NCI-H146 treated with DMSO at 0.1 percent for 48 hours (cell line): ENCODE measurements at regions not wholly inside any gene's neighbourhood (a gene's known extent, or its start where the extent isn't known, plus 50 kb on each side); places are given as distances from the start of the nearest gene placed in this dataset.
"Not testable (repeated sequence)": the region's sequence is repeated elsewhere in the genome, so short reads cannot be mapped to it uniquely, and the experiment has no call there.

Source experiments
- DNase-seq: peaks from one replicate; lab custom pipeline; 2025; ENCODE audit not compliant: unreplicated experiment; lab: John Stamatoyannopoulos, UW

DNA sequence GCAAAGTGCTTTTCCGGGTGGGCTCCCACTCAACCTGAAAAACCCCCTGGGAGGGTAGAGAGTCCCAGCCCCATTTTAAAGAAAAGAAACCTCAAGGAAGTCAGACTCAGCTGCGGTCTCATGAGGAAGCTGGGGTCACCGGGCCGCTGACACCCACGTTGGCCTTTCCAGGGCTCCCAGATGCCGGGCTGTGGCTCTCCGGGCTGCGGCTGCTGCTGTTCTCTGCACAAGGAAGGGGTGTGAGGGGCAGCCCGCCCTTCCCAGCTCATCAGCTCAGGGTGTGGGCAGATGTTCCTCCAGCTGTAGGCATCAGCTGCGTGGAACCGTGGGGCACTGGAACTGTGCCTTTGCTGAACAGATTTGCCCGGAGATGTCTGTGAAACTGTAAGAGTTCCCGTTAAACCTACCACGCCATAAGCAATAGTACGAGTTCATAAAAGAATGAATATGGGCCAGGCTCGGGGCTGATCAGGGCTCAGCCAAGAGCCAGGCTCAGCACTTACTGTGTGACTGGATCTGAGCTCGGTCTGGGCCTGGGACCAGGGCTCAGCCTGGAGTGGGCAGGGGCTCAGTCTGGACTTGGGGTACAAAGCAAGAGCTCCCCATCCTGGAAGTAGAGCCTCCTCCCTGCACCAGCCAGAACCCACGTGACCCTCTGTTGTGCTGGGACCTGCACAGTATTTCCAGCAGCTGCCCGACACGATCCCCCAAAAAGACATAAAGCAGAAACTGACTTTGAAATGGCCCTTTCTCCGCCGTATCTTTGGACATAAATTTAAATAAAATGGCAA, 130.2 kb upstream of the PPP1R26 start:
- DNase-seq, result no peak

DNA sequence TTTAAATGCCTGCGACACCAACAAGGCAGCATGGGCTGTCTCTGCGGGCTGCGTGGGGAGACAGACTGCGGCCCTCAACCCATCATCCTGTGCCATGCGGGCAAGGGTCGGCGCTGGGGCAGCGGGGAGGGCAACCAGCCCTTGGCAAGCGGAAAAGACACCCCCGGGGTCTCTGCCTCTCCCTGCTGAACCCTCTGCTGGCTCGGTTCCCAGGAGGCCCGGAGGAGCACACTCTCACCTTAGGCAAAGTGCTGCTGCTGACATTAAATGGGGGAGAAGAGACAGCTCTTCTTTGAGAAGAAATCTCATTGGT, 129.6 kb upstream of the PPP1R26 start:
- DNase-seq, result no peak

DNA sequence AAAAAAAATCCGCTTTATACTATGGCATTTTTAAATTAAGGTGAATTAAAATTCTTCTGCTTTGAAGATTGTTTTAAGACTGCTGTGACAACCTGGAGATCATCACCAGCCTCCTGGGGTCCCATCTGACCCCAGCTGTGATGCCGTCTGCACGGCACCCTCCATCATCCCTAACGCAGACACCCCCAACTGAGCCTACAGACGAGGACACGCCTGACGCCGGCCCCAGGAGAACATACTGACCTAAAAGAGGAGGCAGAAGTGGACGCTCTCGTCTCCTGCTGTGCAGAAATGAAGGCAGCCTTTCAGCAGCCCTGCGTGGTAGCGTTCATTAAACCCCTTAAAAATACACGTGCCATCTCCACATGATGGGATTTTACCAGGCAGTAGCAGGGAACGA, 125.6 kb upstream of the PPP1R26 start:
- no peak for DNase-seq

DNA sequence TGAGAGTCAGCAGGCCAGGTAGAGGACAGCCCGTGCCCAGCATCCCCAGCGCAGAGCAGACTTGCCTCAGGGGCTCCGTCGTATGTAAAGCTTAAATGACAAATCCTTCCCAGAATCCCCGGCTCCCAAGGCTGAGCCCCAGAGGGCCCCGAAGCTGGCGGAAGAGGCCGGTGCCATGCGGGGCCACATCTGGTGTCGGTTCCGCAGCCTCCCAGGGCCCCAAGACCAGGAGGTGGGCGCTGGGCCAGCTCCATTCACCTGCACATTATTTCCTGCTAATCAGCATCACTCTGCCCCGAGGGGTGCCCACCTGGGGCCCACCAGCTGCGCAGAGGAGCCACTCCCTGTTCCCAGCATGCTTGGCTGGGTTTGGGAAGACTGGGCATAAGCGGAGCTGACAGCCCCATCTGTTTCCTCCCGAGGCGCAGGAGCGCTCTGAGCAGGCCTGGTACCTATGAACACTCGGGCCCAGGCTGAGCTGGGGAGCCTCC, 124.0 kb upstream of the PPP1R26 start:
- no peak for DNase-seq

GRCh38 chr9:135356021-135356420, 123.6 kb upstream of the PPP1R26 start:
- no peak for DNase-seq

DNA sequence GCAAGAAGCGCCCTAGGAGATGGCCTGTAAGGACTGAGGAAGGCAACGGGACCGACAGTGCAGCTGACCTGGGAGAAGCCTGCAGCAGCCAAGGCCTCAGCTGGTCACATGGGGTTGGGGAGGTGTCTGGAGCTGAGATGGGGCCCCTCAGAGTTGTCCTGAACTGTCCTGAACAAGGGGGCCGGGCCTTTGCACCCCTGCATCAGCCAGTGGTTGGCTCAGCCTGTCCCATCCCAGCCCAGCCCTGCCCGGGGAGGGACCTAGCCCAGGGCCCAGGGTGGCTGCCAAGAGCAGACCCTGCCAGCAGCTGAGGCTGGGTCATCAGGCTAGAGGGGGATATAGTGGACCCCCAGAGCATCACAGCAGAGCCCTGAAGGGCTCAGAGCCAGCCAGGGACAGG, 122.8 kb upstream of the PPP1R26 start:
- no peak for DNase-seq

DNA sequence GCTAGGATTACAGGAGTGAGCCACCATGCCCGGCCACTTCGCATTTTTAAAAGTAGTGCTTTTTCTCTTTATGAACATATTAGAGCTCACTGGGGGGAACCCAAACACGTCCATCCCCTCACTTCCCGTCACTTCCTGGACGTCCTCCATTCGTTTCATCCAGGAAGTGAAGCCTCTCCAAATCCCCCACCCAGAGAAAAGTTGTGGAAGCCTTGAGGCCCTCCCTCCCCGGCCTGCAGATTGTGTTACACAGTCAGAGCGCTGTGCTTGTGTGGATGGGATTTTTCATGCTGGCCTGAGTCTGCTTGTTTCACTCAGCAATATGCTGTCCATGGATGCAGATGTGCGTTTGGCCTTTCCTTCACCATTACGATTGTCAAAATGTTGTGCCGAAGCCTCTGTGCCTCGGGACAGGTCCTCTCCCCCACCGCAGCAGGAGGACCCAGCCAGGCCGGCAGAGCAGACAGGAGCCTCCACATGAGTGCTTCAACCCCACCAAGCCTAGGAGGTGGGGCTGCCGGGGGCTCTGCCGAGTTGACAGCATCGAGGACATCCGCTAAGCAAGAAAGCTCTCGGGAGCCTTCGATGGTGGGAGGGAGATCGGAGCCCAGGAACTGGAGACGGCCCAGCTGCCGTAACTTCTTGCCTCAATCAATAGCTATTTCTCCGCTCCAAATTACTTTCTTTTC, 121.6 kb upstream of the PPP1R26 start:
- DNase-seq, result no peak

- no peak for DNase-seq
These were observed 121.0 kb upstream of the PPP1R26 start for GRCh38 chr9:135358552-135358940.

DNA sequence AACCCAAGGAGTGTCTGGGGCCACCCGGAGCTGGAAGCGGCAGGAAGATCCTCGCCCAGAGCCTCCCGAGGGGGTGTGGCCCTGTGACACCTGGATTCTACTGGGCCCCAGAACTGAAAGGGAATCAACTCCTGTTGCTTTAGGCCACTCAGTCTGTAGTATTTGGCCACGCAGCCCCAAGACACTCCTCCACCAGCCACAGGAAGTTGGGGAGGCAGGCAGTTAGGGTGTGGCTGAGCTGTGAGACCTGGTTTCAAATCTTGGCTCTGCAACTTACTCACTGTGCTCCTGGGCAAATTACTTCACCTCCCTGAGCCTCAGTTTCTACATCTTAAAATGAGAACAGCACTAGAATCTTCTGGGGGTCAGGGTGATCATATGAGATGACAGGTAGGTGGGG, 119.8 kb upstream of the PPP1R26 start:
- DNase-seq, result no peak

DNA sequence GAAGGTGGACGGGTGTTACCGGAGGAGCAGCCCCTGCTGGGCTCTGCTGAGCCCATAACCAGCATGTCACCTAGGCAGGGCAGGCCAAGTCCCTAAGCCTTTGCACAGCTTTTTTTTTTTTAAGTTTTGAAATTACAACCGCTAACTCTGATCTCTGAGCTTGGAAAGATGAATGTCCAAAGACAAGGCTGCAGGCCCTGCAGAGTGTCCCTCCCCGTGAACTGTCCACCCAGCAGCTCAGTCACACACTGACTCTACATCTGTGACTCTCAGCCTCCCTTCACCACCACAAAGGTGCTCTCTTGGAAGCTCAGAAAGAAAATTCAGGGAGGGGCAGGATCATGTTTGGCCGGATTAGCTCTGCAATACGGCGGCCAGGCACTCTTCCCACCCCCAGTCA, 119.0 kb upstream of the PPP1R26 start:
- DNase-seq, result no peak

DNA sequence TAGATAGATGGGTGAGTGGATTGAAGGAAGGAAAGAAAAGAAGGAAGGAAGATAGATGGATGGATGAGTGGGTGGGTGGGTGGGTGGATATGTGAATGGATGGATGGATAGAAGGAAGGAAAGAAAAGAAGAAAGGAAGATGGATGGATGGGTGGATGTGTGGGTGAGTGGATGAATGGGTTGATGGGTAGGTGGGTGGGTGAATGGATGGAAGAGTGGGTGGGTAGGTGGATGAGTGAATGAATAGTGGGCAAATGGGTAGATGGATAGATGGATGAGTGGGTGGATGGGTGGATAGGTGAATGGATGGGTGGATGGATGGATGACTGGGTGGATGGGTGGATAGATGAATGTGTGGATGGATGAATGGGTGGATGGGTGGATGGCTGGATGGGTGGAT, 117.9 kb upstream of the PPP1R26 start:
- not testable (repeated sequence) for DNase-seq

DNA sequence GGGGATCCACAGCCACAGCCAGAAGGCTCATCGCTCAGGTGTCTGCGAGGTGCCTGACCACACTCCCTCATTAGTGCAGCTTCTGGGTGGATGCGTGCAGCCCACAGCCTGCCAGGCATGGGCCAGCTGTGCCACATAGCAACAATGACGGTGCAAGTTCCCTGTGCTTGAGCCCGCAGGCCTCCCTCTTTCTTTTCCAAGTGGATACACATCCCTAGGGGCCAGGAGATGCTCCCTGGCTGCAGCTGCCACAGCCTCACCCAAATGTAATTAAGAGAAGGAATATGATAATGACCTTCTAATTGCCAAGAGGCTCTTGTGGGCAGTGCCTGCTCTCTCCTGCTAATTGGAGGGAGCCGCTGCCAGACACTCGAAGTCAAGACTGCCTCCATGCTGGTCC, 116.0 kb upstream of the PPP1R26 start:
- DNase-seq, result no peak

GRCh38 chr9:135365013-135365768, 114.4 kb upstream of the PPP1R26 start:
- no peak for DNase-seq

DNA sequence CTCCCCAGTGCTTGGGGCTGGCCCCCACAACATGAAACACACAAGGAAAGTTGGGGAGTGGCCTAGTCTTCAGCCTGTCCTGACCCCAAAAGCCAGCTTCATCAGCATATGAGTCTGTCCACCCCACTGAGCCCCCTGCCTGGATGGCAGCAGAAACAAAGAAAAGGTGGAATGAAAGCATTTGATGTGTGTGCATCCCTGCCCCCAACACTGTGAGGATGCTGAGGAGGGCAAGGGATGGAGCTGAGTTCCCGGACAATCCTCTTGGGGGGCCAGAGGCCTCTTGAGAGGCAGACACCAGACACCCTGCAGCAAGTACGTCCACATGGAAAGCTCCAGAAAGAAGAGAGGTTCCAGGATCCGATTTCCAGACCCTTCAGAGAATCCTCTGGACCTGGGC, 113.5 kb upstream of the PPP1R26 start:
- DNase-seq, result no peak

DNA sequence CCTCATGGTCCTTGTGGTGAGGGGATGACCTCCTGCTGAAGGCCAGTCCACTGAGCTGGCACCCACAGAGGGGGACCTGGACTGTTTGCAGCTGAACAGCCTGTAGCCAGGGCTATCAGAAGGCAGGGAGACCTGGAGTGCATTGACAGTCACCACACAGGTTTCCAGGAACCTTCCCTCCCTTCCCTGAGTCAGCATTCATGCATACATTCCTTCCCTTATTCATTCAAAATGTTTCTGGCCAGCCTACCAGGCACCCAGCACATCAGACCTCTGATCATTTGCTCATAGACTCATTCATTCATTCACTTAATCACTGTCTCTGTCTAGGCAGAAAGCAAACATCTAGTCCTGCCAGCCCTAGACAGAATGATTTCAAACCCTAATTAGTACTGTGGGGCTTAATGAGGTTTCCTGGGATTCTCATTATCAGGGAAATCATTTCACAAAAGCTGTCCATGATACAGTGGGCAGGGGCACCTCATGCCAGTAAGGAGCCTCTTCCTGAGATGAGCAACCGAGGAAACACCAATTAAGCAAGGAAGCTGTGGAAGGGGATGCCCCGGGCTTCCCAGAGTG, 110.1 kb upstream of the PPP1R26 start:
- DNase-seq, result no peak

- no peak for DNase-seq
These were observed 108.9 kb upstream of the PPP1R26 start for GRCh38 chr9:135370411-135371375.

GRCh38 chr9:135371535-135371934, 108.0 kb upstream of the PPP1R26 start:
- DNase-seq, result no peak

GRCh38 chr9:135372036-135372435, 107.5 kb upstream of the PPP1R26 start:
- no peak for DNase-seq

- DNase-seq, result no peak
These were observed 107.0 kb upstream of the PPP1R26 start for GRCh38 chr9:135372501-135373008.

- DNase-seq, result no peak
These were observed 106.4 kb upstream of the PPP1R26 start for GRCh38 chr9:135373151-135373685.
